Mucosa of rectum (tissue), 2 donors: ENCODE measurements at regions not wholly inside any gene's neighbourhood (a gene's known extent, or its start where the extent isn't known, plus 50 kb on each side); places are given as distances from the start of the nearest gene placed in this dataset.
"Not testable (repeated sequence)": the region's sequence is repeated elsewhere in the genome, so short reads cannot be mapped to it uniquely, and the experiment has no call there.

Experiments used
- H3K27ac ChIP-seq, 2 donors: one replicate each; pipeline ENCODE4 v1.7.0; 2013; ENCODE audit warnings: inconsistent platforms in 2 of 2, low read depth in 2 of 2, low read length in 2 of 2
- H3K27me3 ChIP-seq, 2 donors: one replicate each; pipeline ENCODE4 v1.7.0; 2013; ENCODE audit warnings: low read length in 2 of 2; ENCODE audit not compliant: control insufficient read depth in 2 of 2, insufficient read depth in 2 of 2
- H3K36me3 ChIP-seq, 2 donors: one replicate each; pipeline ENCODE4 v1.7.0; 2013; ENCODE audit warnings: low read length in 2 of 2; ENCODE audit not compliant: control insufficient read depth in 2 of 2, insufficient read depth in 2 of 2
- H3K4me1 ChIP-seq, 2 donors: one replicate each; pipeline ENCODE4 v1.7.0; 2013; ENCODE audit warnings: low read length in 2 of 2, mild to moderate bottlenecking in 1 of 2; ENCODE audit not compliant: control insufficient read depth in 2 of 2, insufficient read depth in 2 of 2
- H3K4me3 ChIP-seq, 2 donors: one replicate each; pipeline ENCODE4 v1.7.0; 2013; ENCODE audit warnings: low read length in 2 of 2
- H3K9ac ChIP-seq, 2 donors: one replicate each; pipeline ENCODE4 v1.7.0; 2013; ENCODE audit warnings: low read length in 2 of 2, low read depth in 1 of 2, mild to moderate bottlenecking in 1 of 2
- H3K9me3 ChIP-seq, 2 donors: one replicate each; pipeline ENCODE4 v1.7.0; 2013; ENCODE audit warnings: low read length in 2 of 2; ENCODE audit not compliant: control insufficient read depth in 2 of 2
- donor health status: healthy.
- donor health status: Normal muscosa, but diverticular disease.

DNA sequence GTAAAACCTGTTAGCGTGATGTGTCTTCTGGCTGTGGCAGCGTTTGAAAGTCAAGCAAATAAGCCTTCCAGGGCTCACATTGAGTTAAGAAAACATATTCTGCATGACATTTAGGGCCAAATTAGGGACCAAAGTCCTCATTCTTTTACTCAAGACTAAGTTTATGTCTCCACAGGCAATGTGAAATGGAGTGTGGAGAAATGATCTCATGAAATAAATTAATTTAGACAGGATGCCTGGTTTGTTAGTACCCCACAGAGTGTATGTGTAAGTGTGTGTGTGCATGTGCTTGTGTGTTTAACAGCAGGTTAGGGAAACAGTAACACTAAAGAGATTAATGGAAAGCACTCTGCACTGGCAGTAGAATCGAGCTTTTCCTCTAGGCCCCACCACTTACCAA is 82.9 kb upstream of the SNX2 start:
- no peak overlapping the region for H3K4me3 ChIP-seq
- H3K27ac ChIP-seq: no peak overlapping the region
- no peaks in the 10 kb centered on the region for H3K4me1 ChIP-seq
- H3K36me3 ChIP-seq: no peaks in the 10 kb centered on the region
- no peaks in the 10 kb centered on the region for H3K9me3 ChIP-seq
- no peaks in the 10 kb centered on the region for H3K27me3 ChIP-seq
- H3K9ac ChIP-seq: no peak overlapping the region

GRCh38 chr5:122693963-122694362 is 80.9 kb upstream of the SNX2 start:
- Histone ChIP-seq H3K36me3 (no peaks in the 10 kb centered on the region), H3K27ac (no peak overlapping the region), H3K4me3 (no peak overlapping the region), H3K9ac (no peak overlapping the region), H3K27me3 (no peaks in the 10 kb centered on the region), H3K4me1 (no peaks in the 10 kb centered on the region), H3K9me3 (no peaks in the 10 kb centered on the region)

- Histone ChIP-seq H3K4me1 (no peaks in the 10 kb centered on the region), H3K9ac (no peak overlapping the region), H3K27me3 (no peaks in the 10 kb centered on the region), H3K36me3 (no peaks in the 10 kb centered on the region), H3K4me3 (no peak overlapping the region), H3K27ac (no peak overlapping the region), H3K9me3 (no peaks in the 10 kb centered on the region)
These were observed 80.0 kb upstream of the SNX2 start for GRCh38 chr5:122694884-122695283.

- not testable (repeated sequence) for H3K4me3 ChIP-seq
These were observed 78.1 kb upstream of the SNX2 start for GRCh38 chr5:122696735-122697134.

GRCh38 chr5:122697191-122697590 is 77.7 kb upstream of the SNX2 start:
- Histone ChIP-seq H3K27me3 (no peaks in the 10 kb centered on the region), H3K9ac (no peak overlapping the region), H3K4me3 (no peak overlapping the region), H3K36me3 (no peaks in the 10 kb centered on the region), H3K9me3 (no peaks in the 10 kb centered on the region), H3K27ac (no peak overlapping the region), H3K4me1 (no peaks in the 10 kb centered on the region)

More at GRCh38 chr5:122696735-122697134, 78.1 kb upstream of the SNX2 start:
- not testable (repeated sequence) for H3K4me1 ChIP-seq, H3K36me3 ChIP-seq, H3K27me3 ChIP-seq, H3K27ac ChIP-seq, H3K9me3 ChIP-seq, H3K9ac ChIP-seq

- Histone ChIP-seq H3K9me3 (no peaks in the 10 kb centered on the region), H3K4me1 (no peaks in the 10 kb centered on the region), H3K4me3 (no peak overlapping the region), H3K27me3 (no peaks in the 10 kb centered on the region), H3K9ac (no peak overlapping the region), H3K27ac (no peak overlapping the region), H3K36me3 (no peaks in the 10 kb centered on the region)
These were observed 75.7 kb upstream of the SNX2 start for GRCh38 chr5:122699201-122699600.

DNA sequence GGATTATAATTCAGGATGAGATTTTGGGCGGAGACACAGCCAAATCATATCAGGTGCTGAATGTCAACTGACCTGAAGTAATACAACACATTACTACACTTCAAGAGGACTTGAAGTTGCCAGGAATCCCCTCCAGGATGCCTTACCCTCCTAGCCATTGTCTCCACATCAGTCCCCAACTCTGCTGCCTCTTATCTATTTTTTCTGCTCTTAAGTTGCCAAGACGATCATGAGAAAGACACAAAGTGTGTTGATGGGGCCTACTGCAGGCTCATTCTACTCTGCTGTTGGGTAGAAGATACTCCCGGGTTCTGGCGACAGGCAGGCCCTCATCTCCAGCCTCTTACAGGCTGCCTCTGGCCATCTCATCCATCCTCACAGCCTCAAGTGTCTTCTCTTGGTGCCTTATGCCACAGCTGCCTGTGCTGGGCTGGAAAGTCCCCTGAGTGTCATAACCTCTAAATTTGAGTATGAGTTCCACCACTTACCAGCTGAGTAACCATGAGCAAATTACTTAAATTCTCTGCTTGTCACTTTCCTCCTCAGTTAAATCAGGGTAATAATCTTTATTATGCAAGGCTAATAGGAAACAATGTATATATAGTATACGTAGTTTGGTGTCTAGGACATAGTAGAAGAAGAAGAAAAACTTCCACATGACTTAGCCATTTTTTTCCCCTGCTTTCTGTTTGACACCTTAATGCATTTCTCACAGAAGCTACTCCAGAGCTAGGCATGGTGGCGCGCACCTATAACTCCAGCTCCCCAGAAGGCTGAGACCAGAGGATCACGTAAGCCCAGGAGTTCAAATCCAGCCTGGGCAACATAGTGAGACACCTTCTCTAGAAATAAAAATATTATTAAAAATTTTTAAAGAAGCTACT is 73.0 kb upstream of the SNX2 start:
- Histone ChIP-seq H3K36me3 (no peaks in the 10 kb centered on the region), H3K27ac (no peak overlapping the region), H3K9ac (no peak overlapping the region), H3K9me3 (no peaks in the 10 kb centered on the region), H3K27me3 (no peaks in the 10 kb centered on the region), H3K4me3 (no peak overlapping the region), H3K4me1 (no peaks in the 10 kb centered on the region)

DNA sequence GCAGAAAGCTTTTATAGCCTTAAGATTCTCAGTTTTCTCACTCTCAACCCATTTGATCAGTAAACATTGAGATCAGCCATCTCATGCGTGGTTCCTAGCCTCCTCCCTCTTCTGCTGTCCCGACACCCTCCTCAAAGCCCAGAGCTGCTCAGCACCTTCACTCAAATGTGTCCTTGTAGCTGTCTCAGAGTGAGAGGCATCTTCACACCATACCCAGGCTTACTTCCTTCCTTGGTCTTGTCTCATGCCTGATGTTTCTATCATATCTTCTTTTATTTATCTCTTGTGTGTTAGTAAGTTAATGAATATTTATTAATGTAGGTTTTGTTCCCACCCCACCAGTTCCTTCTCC is 72.4 kb upstream of the SNX2 start:
- H3K4me1 ChIP-seq: no peaks in the 10 kb centered on the region
- no peak overlapping the region for H3K9ac ChIP-seq
- no peaks in the 10 kb centered on the region for H3K36me3 ChIP-seq
- no peaks in the 10 kb centered on the region for H3K27me3 ChIP-seq
- H3K4me3 ChIP-seq: no peak overlapping the region
- H3K27ac ChIP-seq: no peak overlapping the region
- H3K9me3 ChIP-seq: no peaks in the 10 kb centered on the region

DNA sequence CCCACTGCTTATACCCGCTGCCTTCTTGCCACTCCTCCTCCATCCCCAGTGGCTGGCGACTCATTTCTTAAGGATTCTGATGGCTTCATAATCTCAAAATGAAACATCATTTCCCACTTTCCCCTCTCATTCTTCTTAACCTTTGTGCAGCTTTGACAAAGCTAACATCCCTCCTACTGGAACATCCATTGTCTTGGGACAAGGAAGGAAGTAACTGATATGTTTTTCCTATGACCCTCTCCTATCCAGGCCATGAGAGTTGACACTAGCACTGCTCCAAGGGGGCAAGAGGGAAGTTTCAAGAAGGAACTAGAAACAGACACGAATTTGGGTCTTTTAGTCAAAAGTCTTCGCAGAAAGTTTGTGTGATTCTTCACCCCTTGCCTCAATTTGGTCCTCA is 71.7 kb upstream of the SNX2 start:
- Histone ChIP-seq H3K27me3 (no peaks in the 10 kb centered on the region), H3K4me3 (no peak overlapping the region), H3K36me3 (no peaks in the 10 kb centered on the region), H3K9me3 (no peaks in the 10 kb centered on the region), H3K4me1 (no peaks in the 10 kb centered on the region), H3K27ac (no peak overlapping the region), H3K9ac (no peak overlapping the region)

GRCh38 chr5:122704247-122705036 is 70.4 kb upstream of the SNX2 start:
- H3K27me3 ChIP-seq: no peaks in the 10 kb centered on the region

More at GRCh38 chr5:122704247-122705036, 70.4 kb upstream of the SNX2 start:
- Histone ChIP-seq H3K27ac (no peak overlapping the region), H3K4me3 (no peak overlapping the region), H3K4me1 (no peaks in the 10 kb centered on the region), H3K9ac (no peak overlapping the region), H3K36me3 (no peaks in the 10 kb centered on the region), H3K9me3 (no peaks in the 10 kb centered on the region)
